ENCODE measurements at regions not wholly inside any gene's neighbourhood (a gene's known extent, or its start where the extent isn't known, plus 50 kb on each side); places are given as distances from the start of the nearest gene placed in this dataset.

DNA sequence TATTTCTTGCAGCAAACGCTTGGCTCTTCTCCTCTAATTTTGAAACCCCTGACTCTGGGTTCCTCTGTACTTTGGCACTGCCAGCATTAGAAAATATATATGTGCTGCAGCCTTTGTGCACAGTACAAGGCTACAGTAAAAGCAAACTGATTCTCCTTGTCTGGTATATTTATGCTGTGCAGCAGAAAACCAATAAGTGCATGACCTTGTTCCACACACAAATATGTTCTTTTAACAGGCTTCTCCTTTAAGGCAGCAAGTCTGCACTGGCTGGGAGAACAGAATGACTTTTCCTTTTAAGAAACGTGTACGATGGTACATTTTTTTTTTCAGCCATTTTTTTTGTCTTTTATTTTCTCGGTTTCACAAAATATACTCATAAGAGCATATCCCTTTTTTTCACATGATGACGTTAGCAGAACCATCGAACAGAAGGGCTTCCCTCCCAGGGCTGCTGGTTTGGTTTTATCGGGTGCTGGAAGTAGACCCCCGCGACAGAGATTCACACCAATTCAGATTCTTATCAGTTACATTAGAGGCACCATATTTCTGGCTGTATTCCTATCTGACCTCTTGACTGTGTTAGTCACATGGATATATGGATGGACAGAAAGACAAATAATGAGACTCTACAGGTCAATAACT is 129.9 kb upstream of the ARID1B start:
- no peak for FAIRE-seq

- FAIRE-seq: no peak
Observed at GRCh38 chr6:156646496-156646895, 130.7 kb upstream of the ARID1B start.

- FAIRE-seq: no peak
Observed at GRCh38 chr6:156645097-156645496, 132.1 kb upstream of the ARID1B start.

DNA sequence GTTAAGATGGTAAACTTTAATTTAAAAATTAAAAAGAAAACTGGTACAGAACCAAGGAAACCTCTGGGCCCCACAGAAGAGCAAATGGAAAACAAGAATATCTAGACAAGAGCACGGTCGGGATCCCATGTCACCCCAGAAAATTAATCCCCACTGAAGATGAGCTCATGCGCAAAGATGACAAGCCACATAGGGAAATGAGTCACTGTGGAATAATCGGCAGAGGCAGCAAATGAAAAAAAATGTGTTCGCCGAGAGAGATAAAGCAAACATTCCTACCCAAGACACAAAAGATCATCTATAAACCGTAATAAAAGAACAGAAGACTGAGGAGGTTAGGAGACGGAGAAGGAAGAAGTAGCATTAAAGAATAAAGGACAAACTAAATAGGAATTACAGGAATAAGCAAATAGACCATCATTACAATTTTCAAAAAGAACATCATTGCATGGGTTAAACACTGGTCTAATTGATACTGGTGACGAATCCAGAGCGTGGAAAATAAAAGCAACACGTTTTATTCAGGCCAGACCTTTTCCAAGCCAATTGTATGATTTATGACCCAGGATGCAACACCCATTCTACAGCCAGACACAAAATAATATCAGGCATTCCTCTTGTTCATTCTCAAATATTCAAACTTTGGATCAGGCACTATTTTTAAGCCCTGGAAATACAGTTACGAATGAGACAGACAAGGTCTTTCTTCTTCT is 138.0 kb upstream of the ARID1B start:
- no peak for FAIRE-seq

DNA sequence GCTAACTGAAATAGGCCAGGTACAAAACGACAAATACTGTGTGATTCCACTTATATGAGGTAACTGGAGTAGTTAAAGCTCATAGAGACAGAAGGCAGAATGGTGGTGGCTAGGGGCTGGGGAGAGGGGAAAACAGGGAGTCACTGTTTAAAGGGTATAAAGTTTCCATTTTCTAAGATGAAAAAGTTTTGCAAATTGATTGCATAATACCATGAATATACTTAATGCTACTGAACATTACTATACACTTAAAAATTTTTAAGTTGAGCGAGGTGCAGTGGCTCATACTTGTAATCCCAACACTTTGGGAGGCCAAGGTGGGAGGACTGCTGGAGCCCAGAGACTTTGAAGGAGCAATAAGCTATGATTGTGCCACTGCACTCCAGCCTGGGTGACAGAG is 138.6 kb upstream of the ARID1B start:
- FAIRE-seq: no peak

GRCh38 chr6:156634951-156635371 is 142.2 kb upstream of the ARID1B start:
- no peak for FAIRE-seq

- no peak for FAIRE-seq
Observed at GRCh38 chr6:156634048-156634447, 143.1 kb upstream of the ARID1B start.

DNA sequence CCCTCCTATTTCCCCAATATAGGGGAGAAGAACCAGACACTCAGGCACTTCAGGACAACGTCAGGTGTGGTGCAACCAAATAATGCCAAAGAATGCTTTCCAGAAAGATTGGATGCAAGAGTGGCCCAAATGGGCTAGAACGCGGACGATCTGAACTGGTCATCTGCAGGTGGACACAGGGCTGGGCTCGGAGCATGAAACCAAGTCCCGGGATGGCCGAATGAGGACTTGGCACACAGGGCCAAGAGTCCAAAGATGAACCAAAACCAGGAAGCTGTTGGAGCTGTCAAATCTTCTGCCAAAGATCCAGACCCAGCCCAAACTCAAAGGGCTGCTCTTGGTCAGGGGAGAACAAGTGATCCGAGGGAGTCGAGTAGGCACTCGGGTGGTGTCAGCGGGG is 143.9 kb upstream of the ARID1B start:
- FAIRE-seq: no peak

DNA sequence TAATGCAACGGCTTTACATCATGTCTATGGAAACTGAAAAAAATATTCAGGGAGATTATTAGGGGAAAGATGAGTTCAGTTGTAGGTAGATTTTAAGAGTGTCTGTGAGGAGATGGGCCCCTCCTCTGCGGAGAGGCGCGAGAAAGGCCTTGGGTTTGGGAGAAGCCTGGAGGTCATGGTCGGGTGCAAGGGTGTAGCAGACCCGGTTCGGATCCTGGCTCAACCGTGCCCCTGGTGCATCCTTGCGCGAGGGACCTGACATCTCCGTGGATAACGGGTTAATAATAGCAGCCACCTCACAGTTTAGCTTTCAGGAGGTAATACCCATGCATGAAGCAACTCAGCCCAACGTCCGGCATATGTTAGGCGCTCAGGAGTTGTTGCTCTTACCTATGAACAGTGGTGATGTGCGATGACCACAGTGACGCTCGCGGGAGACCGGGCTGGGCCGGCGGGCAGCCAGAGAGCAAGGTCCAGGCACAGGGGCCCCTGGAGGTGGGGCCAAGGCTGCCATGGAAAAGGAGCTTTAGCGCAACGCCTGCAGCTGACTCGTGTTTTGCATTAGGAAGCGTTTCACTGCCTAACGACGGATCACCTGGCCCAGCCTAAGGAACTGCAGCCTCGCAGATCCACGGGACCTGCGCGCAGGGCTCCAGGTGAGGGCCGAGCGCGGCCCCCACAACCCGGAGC is 146.4 kb upstream of the ARID1B start:
- FAIRE-seq: no peak

GRCh38 chr6:156628805-156629204 is 148.4 kb upstream of the ARID1B start:
- FAIRE-seq: no peak

DNA sequence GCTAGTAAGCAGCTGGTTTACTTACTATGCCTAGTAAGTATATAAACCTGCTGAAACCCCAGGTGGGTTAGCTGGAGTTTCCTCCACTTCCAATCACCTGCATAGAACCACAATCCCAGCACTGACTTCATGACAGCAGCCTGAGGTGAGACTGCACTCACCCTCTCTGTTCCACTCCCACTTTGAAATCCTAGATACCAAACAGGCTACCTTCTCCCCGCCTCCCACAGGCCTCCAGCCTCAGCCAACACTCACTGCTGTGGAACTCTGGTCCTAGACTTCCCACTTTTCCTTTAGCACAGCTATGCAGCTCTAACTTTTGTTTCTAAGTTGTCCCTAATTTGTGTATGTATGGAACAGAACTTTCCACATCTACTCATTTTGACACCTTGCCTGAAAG is 149.7 kb upstream of the ARID1B start:
- FAIRE-seq: no peak

GRCh38 chr6:156622185-156622584 is 155.0 kb upstream of the ARID1B start:
- no peak for FAIRE-seq

DNA sequence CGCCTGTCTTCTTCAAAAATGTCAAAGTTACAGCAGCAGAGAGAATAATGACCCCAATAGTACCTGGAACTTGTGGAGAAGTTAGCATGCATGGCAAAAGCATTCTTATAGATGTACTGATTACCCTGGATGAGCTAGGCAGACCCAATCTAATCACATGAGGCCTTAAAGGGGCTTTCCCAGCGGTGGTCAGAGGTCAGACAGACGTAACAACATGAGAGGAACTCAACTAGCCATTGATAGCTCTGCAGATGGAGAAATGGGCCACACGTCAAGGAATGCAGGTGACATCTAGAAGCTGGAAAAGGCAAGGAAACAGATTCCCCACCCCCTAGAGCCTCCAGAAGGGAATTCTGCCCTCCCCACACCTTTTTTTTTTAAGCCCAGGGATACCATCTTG is 156.8 kb upstream of the ARID1B start:
- FAIRE-seq: no peak

DNA sequence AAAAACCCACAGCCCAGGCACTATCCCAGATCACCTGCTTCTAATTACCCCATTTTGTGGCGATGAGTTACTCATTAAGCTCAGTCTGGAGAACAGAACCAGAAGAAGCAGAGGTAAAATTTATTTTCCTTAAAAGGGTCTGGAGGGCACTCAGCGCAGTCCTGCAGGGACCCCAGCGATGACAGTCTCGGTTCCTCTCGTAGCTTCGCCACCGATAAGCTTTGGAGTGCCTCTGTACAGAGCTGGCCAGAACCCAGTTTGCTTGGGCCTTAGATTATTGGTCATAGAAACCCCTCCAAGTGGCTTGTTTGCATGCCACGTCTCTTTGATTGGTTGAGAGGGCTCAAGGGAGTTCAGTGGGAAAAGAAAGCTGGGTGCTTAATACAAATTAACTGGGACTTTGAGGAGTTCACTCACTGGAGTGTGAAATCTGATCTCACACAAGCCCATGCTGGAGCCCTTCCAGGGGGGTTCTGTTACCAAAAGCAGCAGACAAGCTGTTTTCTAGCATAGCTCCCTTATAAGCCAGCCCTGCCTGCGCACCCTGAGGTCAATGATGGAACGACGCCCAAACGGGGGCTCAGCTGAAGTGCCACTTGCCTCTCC is 158.5 kb upstream of the ARID1B start:
- no peak for FAIRE-seq

GRCh38 chr6:156617941-156618340 is 159.2 kb upstream of the ARID1B start:
- no peak for FAIRE-seq

- no peak for FAIRE-seq
Observed at GRCh38 chr6:156617376-156617775, 159.8 kb upstream of the ARID1B start.

GRCh38 chr6:156616495-156616894 is 160.7 kb upstream of the ARID1B start:
- FAIRE-seq: no peak

GRCh38 chr6:156613996-156614395 is 163.2 kb upstream of the ARID1B start:
- FAIRE-seq: no peak

- FAIRE-seq: no peak
Observed at GRCh38 chr6:156612361-156612760, 164.8 kb upstream of the ARID1B start.

GRCh38 chr6:156602066-156602385 is 175.2 kb upstream of the ARID1B start:
- no peak for FAIRE-seq

DNA sequence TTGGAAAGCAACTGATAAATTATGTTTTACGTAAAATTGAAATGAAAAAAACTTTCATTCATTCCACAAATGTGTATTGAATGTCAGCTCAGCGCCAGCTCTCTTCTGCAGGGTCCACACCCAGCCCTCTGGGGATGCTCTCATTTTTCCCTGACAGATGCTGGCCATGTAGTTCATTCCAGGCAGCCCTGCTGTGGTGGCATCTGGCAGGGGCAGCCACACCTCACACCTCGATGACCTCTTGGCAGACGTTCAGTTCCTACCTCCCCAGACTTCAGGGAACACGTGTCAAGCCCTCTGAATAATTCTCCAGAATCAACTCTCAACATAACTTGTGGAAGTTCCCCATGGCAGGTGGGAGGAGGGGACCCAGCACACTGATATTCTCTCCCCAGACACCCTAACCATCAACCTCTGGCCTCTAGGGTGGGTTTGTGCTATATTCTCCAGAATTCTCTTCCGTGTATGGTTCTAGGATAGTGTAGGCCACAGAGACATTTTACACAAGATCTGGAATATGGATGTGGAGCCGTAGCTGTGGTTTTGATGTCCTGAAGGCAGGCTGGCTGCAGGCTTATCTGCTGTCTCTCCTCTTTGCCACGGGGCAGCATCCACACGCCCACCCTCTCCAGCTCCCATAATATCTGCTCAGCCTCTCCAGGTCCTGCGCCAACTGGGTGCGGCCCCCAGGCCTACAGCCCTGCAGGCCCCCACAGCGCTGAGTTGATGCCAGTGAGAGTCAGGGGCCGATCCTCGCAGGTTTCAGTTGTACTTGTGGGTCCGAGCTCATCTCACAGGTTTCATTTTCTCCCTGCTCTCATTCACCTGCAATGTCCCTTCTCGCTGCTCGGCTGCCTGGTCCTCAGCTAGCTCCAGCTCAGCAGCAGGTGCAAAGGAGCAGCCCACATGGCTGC is 175.8 kb upstream of the ARID1B start:
- FAIRE-seq: no peak

GRCh38 chr6:156600678-156601077 is 176.5 kb upstream of the ARID1B start:
- FAIRE-seq: no peak

All from TTC549 (cell line).